HCT116 (cell line): ENCODE measurements at regions not wholly inside any gene's neighbourhood (a gene's known extent, or its start where the extent isn't known, plus 50 kb on each side); places are given as distances from the start of the nearest gene placed in this dataset.

Source experiments
- ATAC-seq: fragments of 200-7000 bp; cut with Tn5 transposase; 2 replicates; pipeline ENCODE4 v1.9.1; 2020; ENCODE audit warnings: mild to moderate bottlenecking, moderate library complexity
- BruUV-seq: library from RNA; stranded (reverse); fragments of 400-500 nt; replicated peaks from 2 replicates; lab custom pipeline; 2021; lab: Mats Ljungman, UMichigan
- CTCF ChIA-PET: fragments of 300-600 bp; sonication (Branson Sonifier 250); formaldehyde crosslinking; loops from one replicate; lab custom pipeline; 2021; ENCODE audit warnings: antibody characterized with exemption; lab: Charles Lee
- POLR2A ChIA-PET: fragments of 300-600, 350-600 bp; sonication (Branson Sonifier 250); formaldehyde crosslinking; loops from one replicate; lab custom pipeline; 2021; ENCODE audit warnings: antibody characterized with exemption; lab: Charles Lee
- RAD21 ChIA-PET, 2 experiments: fragments of 300-600 bp; sonication (Branson Sonifier 250); formaldehyde crosslinking; loops; one replicate each; lab custom pipeline; 2023; ENCODE audit warnings: low total read pairs in 2 of 2; ENCODE audit not compliant: uncharacterized antibody in 2 of 2, unreplicated experiment in 2 of 2, low non-redundant PET in 1 of 2; lab: Charles Lee
- DNase-seq: peaks from one replicate; pipeline ENCODE4 v3.0.0-alpha.2; 2010; ENCODE audit warnings: low read depth, low spot score
- H2AFZ ChIP-seq: fragments of 200-600 bp; shearing (Covaris generic), sonication (generic); 2 replicates; pipeline ENCODE4 v1.6.1; 2017; ENCODE audit warnings: low read depth, mixed run types, mixed read lengths, antibody characterized with exemption, low read length; ENCODE audit not compliant: poor library complexity, severe bottlenecking
- H3K27ac ChIP-seq: 2 replicates; pipeline ENCODE4 v1.5.1; 2012; ENCODE audit warnings: low read depth, low read length
- H3K27me3 ChIP-seq: fragments of 200-600 bp; sonication (generic); 2 replicates; pipeline ENCODE4 v1.6.1; 2016; ENCODE audit warnings: mixed run types, low read length, mixed read lengths; ENCODE audit not compliant: insufficient read depth
- H3K36me3 ChIP-seq, 2 experiments: fragments of 200-500 bp in 1 of 2; fragments of 200-600 bp in 1 of 2; sonication (Bioruptor generic) in 1 of 2; sonication (generic) in 1 of 2; 2 replicates each; pipeline versions ENCODE4 v1.5.1 to v1.6.1; 2014 to 2016; ENCODE audit warnings: low read length in 2 of 2, inconsistent platforms in 1 of 2, mixed read lengths in 1 of 2, mixed run types in 1 of 2; ENCODE audit not compliant: insufficient read depth in 2 of 2, control insufficient read depth in 1 of 2
- H3K4me1 ChIP-seq, 2 experiments: fragments of 200-600 bp in 1 of 2; sonication (generic) in 1 of 2; 2 replicates each; pipeline versions ENCODE4 v1.5.1 to v1.6.1; 2012 to 2017; ENCODE audit warnings: low read length in 2 of 2, inconsistent platforms in 1 of 2, mild to moderate bottlenecking in 1 of 2, mixed read lengths in 1 of 2, mixed run types in 1 of 2, moderate library complexity in 1 of 2; ENCODE audit not compliant: insufficient read depth in 2 of 2, control insufficient read depth in 1 of 2
- H3K4me2 ChIP-seq: fragments of 200-600 bp; sonication (generic); 2 replicates; pipeline ENCODE4 v1.6.1; 2017; ENCODE audit warnings: mixed run types, low read length, mixed read lengths
- H3K4me3 ChIP-seq, 2 experiments: fragments of 200-600 bp in 1 of 2; sonication (generic) in 1 of 2; replicated peaks in 1 of 2; 2 replicates each; pipeline ENCODE4 v1.5.1; 2011 to 2016; ENCODE audit warnings: low read length in 2 of 2, control low read depth in 1 of 2, low read depth in 1 of 2, mild to moderate bottlenecking in 1 of 2, mixed read lengths in 1 of 2, mixed run types in 1 of 2
- H3K79me2 ChIP-seq: fragments of 200-600 bp; sonication (generic); 2 replicates; pipeline ENCODE4 v1.6.1; 2017; ENCODE audit warnings: mild to moderate bottlenecking, mixed run types, low read length, moderate library complexity, mixed read lengths; ENCODE audit not compliant: insufficient read depth
- H3K9ac ChIP-seq: fragments of 200-600 bp; sonication (generic); 2 replicates; pipeline ENCODE4 v1.6.1; 2016; ENCODE audit warnings: low read length, mixed read lengths
- H3K9me2 ChIP-seq: fragments of 200-600 bp; sonication (generic), shearing (Covaris generic); 2 replicates; pipeline ENCODE4 v1.6.1; 2017; ENCODE audit warnings: mixed run types, mild to moderate bottlenecking, moderate library complexity; ENCODE audit not compliant: insufficient read depth
- H3K9me3 ChIP-seq, 2 experiments: fragments of 200-500 bp in 1 of 2; fragments of 200-600 bp in 1 of 2; sonication (Bioruptor generic) in 1 of 2; sonication (generic) in 1 of 2; 2 replicates each; pipeline ENCODE4 v1.6.1; 2014 to 2017; ENCODE audit warnings: low read length in 2 of 2, mixed read lengths in 2 of 2, inconsistent platforms in 1 of 2, low read depth in 1 of 2, mild to moderate bottlenecking in 1 of 2, mixed run types in 1 of 2, moderate library complexity in 1 of 2; ENCODE audit not compliant: control insufficient read depth in 1 of 2, insufficient read depth in 1 of 2
- H4K20me1 ChIP-seq: fragments of 200-600 bp; sonication (generic), shearing (Covaris generic); 2 replicates; pipeline ENCODE4 v1.6.1; 2017; ENCODE audit warnings: mixed run types, mild to moderate bottlenecking, moderate library complexity; ENCODE audit not compliant: insufficient read depth
- ATF3 ChIP-seq: IDR thresholded peaks from 2 replicates; pipeline ENCODE4 v1.6.1; 2012
- CBX3 ChIP-seq: IDR thresholded peaks from 2 replicates; pipeline ENCODE4 v1.6.1; 2012; ENCODE audit warnings: low read depth
- CTCF ChIP-seq, 3 experiments: fragments of 200-600 bp in 1 of 3; sonication (generic) in 1 of 3; IDR thresholded peaks in 2 of 3; conservative IDR thresholded peaks in 1 of 3; 2 replicates each; pipeline ENCODE4 v1.5.1; 2012 to 2017; ENCODE audit warnings: low read depth in 2 of 3, low read length in 2 of 3, antibody characterized with exemption in 1 of 3, borderline replicate concordance in 1 of 3, control low read depth in 1 of 3, mild to moderate bottlenecking in 1 of 3, mixed read lengths in 1 of 3, mixed run types in 1 of 3, moderate library complexity in 1 of 3; ENCODE audit not compliant: insufficient read depth in 1 of 3
- EGR1 ChIP-seq: IDR thresholded peaks from 2 replicates; pipeline ENCODE4 v1.6.1; 2012; ENCODE audit warnings: low read depth
- ELF1 ChIP-seq: IDR thresholded peaks from 2 replicates; pipeline ENCODE4 v1.6.1; 2012; ENCODE audit warnings: low read depth, borderline replicate concordance
- EZH2phosphoT487 ChIP-seq: fragments of 200-600 bp; IDR thresholded peaks from 2 replicates; pipeline ENCODE4 v1.6.1; 2018; ENCODE audit warnings: antibody characterized with exemption, borderline replicate concordance
- JUND ChIP-seq: IDR thresholded peaks from 2 replicates; pipeline ENCODE4 v1.6.1; 2012
- POLR2A ChIP-seq: IDR thresholded peaks from 2 replicates; pipeline ENCODE4 v1.7.0; 2011; ENCODE audit warnings: borderline replicate concordance; ENCODE audit not compliant: insufficient read depth, insufficient read length; ENCODE audit errors: extremely low read depth
- REST ChIP-seq: IDR thresholded peaks from 2 replicates; pipeline ENCODE4 v1.6.1; 2012; ENCODE audit warnings: low read depth
- SP1 ChIP-seq: IDR thresholded peaks from 2 replicates; pipeline ENCODE4 v1.6.1; 2012; ENCODE audit warnings: low read depth
- SRF ChIP-seq: IDR thresholded peaks from 2 replicates; pipeline ENCODE4 v1.6.1; 2012; ENCODE audit warnings: low read depth
- TCF7L2 ChIP-seq: IDR thresholded peaks from 2 replicates; pipeline ENCODE4 v1.7.0; 2011; ENCODE audit warnings: borderline replicate concordance, inconsistent platforms; ENCODE audit not compliant: insufficient read depth, insufficient read length; ENCODE audit errors: extremely low read depth
- ZBTB33 ChIP-seq: IDR thresholded peaks from 2 replicates; pipeline ENCODE4 v1.6.1; 2011; ENCODE audit warnings: mild to moderate bottlenecking, low read length, moderate library complexity; ENCODE audit not compliant: insufficient replicate concordance; ENCODE audit errors: extremely low read depth
- ZNF274 ChIP-seq: fragments of 200-500 bp; sonication (Bioruptor generic); IDR thresholded peaks from 2 replicates; pipeline ENCODE4 v1.6.1; 2014; ENCODE audit warnings: mild to moderate bottlenecking, low read depth, low read length, inconsistent platforms
- intact Hi-C: fragments of 100-400 bp; cut with micrococcal nuclease; formaldehyde crosslinking; loops from 2 replicates; pipeline ENCODE4 v1.10.0; 2022

GRCh38 chr16:62876133-62876532 is 839.9 kb upstream of the CDH8 start:
- no TSS peak for BruUV-seq
- POLR2A ChIA-PET = no interaction called here
- no peaks in the 10 kb centered on the region for H4K20me1 ChIP-seq

More at GRCh38 chr16:62876133-62876532, 839.9 kb upstream of the CDH8 start:
- CTCF ChIA-PET = no interaction called here
- H3K36me3 ChIP-seq = no peaks in the 10 kb centered on the region
- RAD21 ChIA-PET = no interaction called here
- no peak overlapping the region for H3K4me2 ChIP-seq
- ATAC-seq (no peak), DNase-seq (no peak)
- no peak overlapping the region for H2AFZ ChIP-seq
- peaks cover 14 to 21% of the 10 kb centered on the region in 2 experiments; a peak in 3 of 4 replicates for H3K9me3 ChIP-seq
- H3K9ac ChIP-seq = no peak overlapping the region
- H3K27ac ChIP-seq = no peak overlapping the region
- TF ChIP-seq EZH2phosphoT487 (no peak), JUND (no peak), CBX3 (no peak), SP1 (no peak), EGR1 (no peak), ELF1 (no peak), ZNF274 (no peak), CTCF (IDR thresholded peaks at IDR 0.05 in 2 of 3, conservative IDR thresholded peaks at IDR 0.05 in 1 of 3; ENCODE audit: borderline replicate concordance in 1 of 3, insufficient read depth in 1 of 3, low read depth in 2 of 3, low read length in 2 of 3) (no peak), POLR2A (no peak), SRF (no peak), ATF3 (no peak), ZBTB33 (no peak), TCF7L2 (no peak), REST (no peak)
- H3K9me2 ChIP-seq = no peaks in the 10 kb centered on the region
- H3K4me3 ChIP-seq = no peak overlapping the region
- H3K79me2 ChIP-seq = no peaks in the 10 kb centered on the region
- intact Hi-C loops = no loop called here
- no peaks in the 10 kb centered on the region for H3K4me1 ChIP-seq
- H3K27me3 ChIP-seq = no peaks in the 10 kb centered on the region
